HEK293 (cell line): ENCODE measurements at regions not wholly inside any gene's neighbourhood (a gene's known extent, or its start where the extent isn't known, plus 50 kb on each side); places are given as distances from the start of the nearest gene placed in this dataset.

Experiments
- CTCF ChIA-PET: fragments of 350-600 bp; formaldehyde crosslinking; extraction: SDS; loops from one replicate; lab custom pipeline; 2021; ENCODE audit warnings: antibody characterized with exemption; lab: Yijun Ruan, JAX
- POLR2A ChIA-PET: fragments of 300-600 bp; formaldehyde crosslinking; extraction: SDS; loops from one replicate; lab custom pipeline; 2020; ENCODE audit warnings: antibody characterized with exemption, inconsistent platforms; lab: Yijun Ruan, JAX
- H3K27ac ChIP-seq: fragments of 200-500 bp; sonication (Bioruptor generic); 2 replicates; pipeline ENCODE4 v1.5.1; 2014; ENCODE audit warnings: low read depth, low read length, control low read depth, inconsistent platforms; ENCODE audit errors: extremely low read depth
- H3K36me3 ChIP-seq, 2 experiments: fragments of 200-500 bp in 1 of 2; sonication (Bioruptor generic) in 1 of 2; 1 replicate in 1 of 2; 2 replicates in 1 of 2; pipeline ENCODE4 v1.5.1; 2014 to 2017; ENCODE audit warnings: inconsistent platforms in 2 of 2, low read length in 2 of 2; ENCODE audit not compliant: control insufficient read depth in 2 of 2, insufficient read depth in 1 of 2
- H3K4me1 ChIP-seq: fragments of 200-500 bp; sonication (Bioruptor generic); 2 replicates; pipeline ENCODE4 v1.5.1; 2014; ENCODE audit warnings: mild to moderate bottlenecking, low read length, inconsistent platforms; ENCODE audit not compliant: control insufficient read depth, insufficient read depth
- H3K4me3 ChIP-seq: 2 replicates; pipeline ENCODE4 v1.5.1; 2011; ENCODE audit warnings: low read depth, mild to moderate bottlenecking, control low read depth, low read length, moderate library complexity
- H3K9me3 ChIP-seq: fragments of 200-500 bp; sonication (Bioruptor generic); 2 replicates; pipeline ENCODE4 v1.5.1; 2014; ENCODE audit warnings: low read depth, low read length, inconsistent platforms; ENCODE audit not compliant: control insufficient read depth, insufficient read depth
- AEBP2 ChIP-seq: fragments of 450-650 bp; formaldehyde crosslinking; IDR thresholded peaks from 2 replicates; pipeline ENCODE4 v1.5.1; 2016; ENCODE audit warnings: missing biosample characterization, missing genetic modification characterization, borderline replicate concordance
- HIC1 ChIP-seq: fragments of 450-650 bp; formaldehyde crosslinking; IDR thresholded peaks from 2 replicates; pipeline ENCODE4 v1.5.1; 2016; ENCODE audit warnings: missing biosample characterization, missing genetic modification characterization
- KLF17 ChIP-seq: fragments of 450-650 bp; formaldehyde crosslinking; IDR thresholded peaks from 2 replicates; pipeline ENCODE4 v1.5.1; 2016; ENCODE audit warnings: missing biosample characterization, missing genetic modification characterization
- PRDM6 ChIP-seq: fragments of 450-650 bp; formaldehyde crosslinking; IDR thresholded peaks from 2 replicates; pipeline ENCODE4 v1.5.1; 2017; ENCODE audit warnings: missing biosample characterization, missing genetic modification characterization
- REST ChIP-seq: fragments of 450-650 bp; formaldehyde crosslinking; IDR thresholded peaks from 2 replicates; pipeline ENCODE4 v1.5.1; 2016; ENCODE audit warnings: missing biosample characterization, missing genetic modification characterization
- ZNF114 ChIP-seq: fragments of 450-650 bp; formaldehyde crosslinking; IDR thresholded peaks from 2 replicates; pipeline ENCODE4 v1.5.0; 2017; ENCODE audit warnings: missing biosample characterization, missing genetic modification characterization
- ZNF18 ChIP-seq: fragments of 450-650 bp; formaldehyde crosslinking; IDR thresholded peaks from 2 replicates; pipeline ENCODE4 v1.5.1; 2016; ENCODE audit warnings: missing biosample characterization, missing genetic modification characterization
- ZNF202 ChIP-seq: fragments of 450-650 bp; formaldehyde crosslinking; IDR thresholded peaks from 2 replicates; pipeline ENCODE4 v1.5.1; 2016; ENCODE audit warnings: missing biosample characterization, missing genetic modification characterization, borderline replicate concordance
- ZNF341 ChIP-seq: fragments of 450-650 bp; formaldehyde crosslinking; IDR thresholded peaks from 2 replicates; pipeline ENCODE4; 2016; ENCODE audit warnings: low read depth, missing biosample characterization, missing genetic modification characterization
- ZNF426 ChIP-seq: fragments of 450-650 bp; formaldehyde crosslinking; IDR thresholded peaks from 2 replicates; pipeline ENCODE4 v1.5.1; 2017; ENCODE audit warnings: missing biosample characterization, missing genetic modification characterization, mild to moderate bottlenecking, inconsistent platforms, moderate library complexity
- ZNF629 ChIP-seq: fragments of 450-650 bp; formaldehyde crosslinking; IDR thresholded peaks from 2 replicates; pipeline ENCODE4 v1.5.1; 2017; ENCODE audit warnings: missing biosample characterization, missing genetic modification characterization
- ZNF639 ChIP-seq: fragments of 450-650 bp; formaldehyde crosslinking; IDR thresholded peaks from 2 replicates; pipeline ENCODE4 v1.5.1; 2016; ENCODE audit warnings: missing biosample characterization, missing genetic modification characterization
- ZNF704 ChIP-seq: fragments of 450-650 bp; formaldehyde crosslinking; IDR thresholded peaks from 2 replicates; pipeline ENCODE4 v1.5.1; 2016; ENCODE audit warnings: missing biosample characterization, missing genetic modification characterization
- ZNF707 ChIP-seq: fragments of 450-650 bp; formaldehyde crosslinking; IDR thresholded peaks from 2 replicates; pipeline ENCODE4 v1.5.1; 2016; ENCODE audit warnings: missing biosample characterization, missing genetic modification characterization
- ZNF785 ChIP-seq: fragments of 450-650 bp; formaldehyde crosslinking; IDR thresholded peaks from 2 replicates; pipeline ENCODE4 v1.5.1; 2016; ENCODE audit warnings: missing biosample characterization, missing genetic modification characterization

GRCh38 chr14:25826105-25826504, 771.7 kb downstream of the NOVA1 start:
- Histone ChIP-seq H3K36me3 (no peaks in the 10 kb centered on the region), H3K9me3 (no peaks in the 10 kb centered on the region), H3K4me1 (no peaks in the 10 kb centered on the region), H3K4me3 (no peak overlapping the region), H3K27ac (no peak overlapping the region)
- TF ChIP-seq ZNF202 (tag by site-specific recombination) = no peak
- no peak for TF ChIP-seq ZNF18 (tag by site-specific recombination)
- no peak for TF ChIP-seq ZNF341
- TF ChIP-seq REST (tag by site-specific recombination) = no peak
- TF ChIP-seq ZNF426 (tag by site-specific recombination) = no peak
- TF ChIP-seq PRDM6 (tag by site-specific recombination) = no peak
- no peak for TF ChIP-seq HIC1 (tag by site-specific recombination)
- no peak for TF ChIP-seq ZNF114 (tag by site-specific recombination)
- no peak for TF ChIP-seq ZNF629 (tag by site-specific recombination)
- TF ChIP-seq ZNF639 (tag by site-specific recombination) = no peak
- CTCF ChIA-PET = interaction anchor here (0.6 kb wide), 1 partner anchor 780 kb away, joined by 3 read pairs; no protein-coding TSS in a partner anchor
- POLR2A ChIA-PET = interaction anchor here (0.6 kb wide), 1 partner anchor 111 kb away, joined by 3 read pairs; no protein-coding TSS in a partner anchor

- CTCF ChIA-PET = no interaction called here
- TF ChIP-seq ZNF785 (tag by site-specific recombination) = no peak
- no peak for TF ChIP-seq KLF17 (tag by site-specific recombination)
- TF ChIP-seq AEBP2 (tag by site-specific recombination) = no peak
- no peak for TF ChIP-seq ZNF707 (tag by site-specific recombination)
- TF ChIP-seq ZNF704 (tag by site-specific recombination) = no peak
- TF ChIP-seq ZNF18 (tag by site-specific recombination) = no peak
- POLR2A ChIA-PET = no interaction called here
- no peaks in the 10 kb centered on the region for H3K4me1 ChIP-seq
- no peak overlapping the region for H3K27ac ChIP-seq
- H3K36me3 ChIP-seq = no peaks in the 10 kb centered on the region
- H3K9me3 ChIP-seq = no peaks in the 10 kb centered on the region
- H3K4me3 ChIP-seq = no peak overlapping the region
Observed at GRCh38 chr14:25820368-25820767, 770.4 kb upstream of the STXBP6 start.
